ENCODE measurements at regions not wholly inside any gene's neighbourhood (a gene's known extent, or its start where the extent isn't known, plus 50 kb on each side); places are given as distances from the start of the nearest gene placed in this dataset.
"Not testable (repeated sequence)": the region's sequence is repeated elsewhere in the genome, so short reads cannot be mapped to it uniquely, and the experiment has no call there.

DNA sequence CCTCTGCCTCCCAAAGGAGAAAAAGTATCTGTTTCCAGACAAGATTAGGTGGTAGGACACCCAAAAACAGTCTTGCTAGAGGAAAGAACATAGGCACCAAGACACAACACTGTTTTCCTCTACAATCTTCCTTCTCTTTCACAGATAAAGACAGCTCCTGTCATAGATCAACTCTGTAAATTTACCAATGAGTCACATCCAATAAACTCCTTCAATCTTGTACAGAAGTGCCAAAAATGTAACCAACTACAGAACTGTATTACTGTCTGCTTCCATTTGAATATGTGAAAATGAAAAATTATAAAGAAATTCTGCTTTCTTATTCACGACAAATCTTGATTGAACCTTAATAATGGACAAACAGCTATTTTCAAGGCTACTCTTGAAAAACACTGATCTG lies 286.9 kb downstream of the PLK2 start:
- DNase-seq: no peak
- intact Hi-C loops (cut with DNase I): no loop called here

DNA sequence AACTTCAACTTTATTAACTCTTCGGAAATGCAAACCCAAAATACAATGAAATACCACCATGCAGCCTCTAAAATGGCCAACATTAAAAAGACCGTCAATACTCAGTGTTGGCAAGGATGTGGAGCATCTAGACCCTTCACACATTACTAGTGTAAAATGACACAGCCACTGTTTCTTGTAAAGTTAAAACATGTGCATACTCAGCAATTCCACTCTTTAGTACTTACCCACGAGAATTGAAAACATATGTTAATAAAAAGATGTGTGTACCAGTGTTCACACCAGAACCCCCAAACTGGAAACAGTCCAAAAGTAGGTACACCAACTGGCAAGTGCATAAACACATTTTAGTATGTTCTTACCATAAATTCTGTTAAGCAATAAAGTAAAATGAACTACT lies 294.7 kb downstream of the PLK2 start:
- intact Hi-C loops (cut with DNase I): no loop called here
- no peak for DNase-seq

DNA sequence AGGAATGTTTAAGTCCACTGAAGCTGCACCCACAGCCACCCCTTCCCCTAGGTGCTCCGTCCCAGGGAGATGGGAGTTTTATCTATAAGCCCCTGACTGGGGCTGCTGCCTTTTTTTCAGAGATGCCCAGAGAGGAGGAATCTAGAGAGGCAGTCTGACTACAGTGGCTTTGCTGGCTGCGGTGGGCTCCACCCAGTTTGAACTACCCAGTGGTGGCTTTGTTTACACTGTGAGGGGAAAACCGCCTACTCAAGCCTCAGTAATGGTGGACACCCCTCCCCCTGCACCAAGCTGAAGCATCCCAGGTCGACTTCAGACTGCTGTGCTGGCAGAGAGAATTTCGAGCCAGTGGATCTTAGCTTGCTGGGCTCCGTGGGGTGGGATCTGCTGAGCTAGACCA lies 298.0 kb downstream of the PLK2 start:
- intact Hi-C loops (cut with DNase I); DNase-seq: not testable (repeated sequence)

DNA sequence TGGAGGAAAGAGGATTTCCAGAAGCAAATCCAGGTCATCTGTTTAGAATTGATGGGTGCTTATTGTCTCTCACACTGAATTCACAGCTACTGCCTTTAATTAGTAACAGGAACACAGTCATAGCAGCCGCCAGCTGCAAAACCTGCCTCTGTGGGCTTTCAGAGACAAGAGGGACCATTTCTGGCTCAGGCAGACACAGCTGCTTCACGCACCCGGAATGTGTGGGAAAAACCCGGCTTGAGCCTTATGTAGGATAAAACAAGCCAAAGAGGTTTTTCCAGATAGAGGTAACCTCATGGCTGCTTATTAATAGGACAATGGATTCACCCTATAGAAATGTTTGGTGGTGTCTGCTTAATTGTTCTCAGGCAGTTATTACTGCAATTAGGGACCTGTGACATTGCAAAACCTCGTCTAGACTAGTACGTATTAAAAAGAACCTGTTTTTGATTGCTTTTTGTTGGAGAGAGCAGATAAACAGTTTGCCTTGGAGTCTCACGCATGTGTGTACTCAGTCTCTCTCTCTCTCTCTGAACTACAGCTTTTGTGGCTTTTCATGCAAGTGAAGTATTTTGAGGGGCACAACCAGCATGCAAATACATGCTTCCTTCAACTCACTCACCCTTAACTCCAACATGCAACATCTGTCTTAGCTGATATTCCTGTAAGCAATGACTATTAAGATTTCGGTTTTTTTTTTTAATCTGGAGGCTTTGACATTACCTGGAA lies 302.7 kb downstream of the PLK2 start:
- intact Hi-C loops (cut with DNase I): no loop called here
- peak in 8 of 10 donors; percentile 45 to 94 (median 70) for DNase-seq

DNA sequence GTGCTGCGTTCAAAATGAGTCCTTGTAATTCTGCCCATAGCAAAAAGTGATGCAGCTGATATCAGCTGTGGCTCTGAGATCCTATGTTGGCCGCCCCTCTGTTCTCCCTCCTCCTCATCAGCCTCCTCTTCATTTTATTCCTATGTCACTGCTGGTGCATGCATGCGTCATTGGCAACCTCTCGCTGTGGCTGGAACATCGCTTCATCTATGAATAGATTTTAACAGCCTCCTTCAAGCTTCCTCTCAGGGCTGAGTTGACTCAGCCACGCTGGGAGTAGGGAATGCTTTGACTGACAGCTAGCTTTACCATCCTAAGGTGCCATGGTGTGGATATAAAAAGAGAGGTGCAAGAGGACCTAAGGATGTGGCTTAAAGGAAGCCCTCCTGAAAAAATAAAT lies 303.5 kb downstream of the PLK2 start:
- peak in 8 of 10 donors; percentile 57 to 94 (median 70) for DNase-seq
- intact Hi-C loops (cut with DNase I): no loop called here

DNA sequence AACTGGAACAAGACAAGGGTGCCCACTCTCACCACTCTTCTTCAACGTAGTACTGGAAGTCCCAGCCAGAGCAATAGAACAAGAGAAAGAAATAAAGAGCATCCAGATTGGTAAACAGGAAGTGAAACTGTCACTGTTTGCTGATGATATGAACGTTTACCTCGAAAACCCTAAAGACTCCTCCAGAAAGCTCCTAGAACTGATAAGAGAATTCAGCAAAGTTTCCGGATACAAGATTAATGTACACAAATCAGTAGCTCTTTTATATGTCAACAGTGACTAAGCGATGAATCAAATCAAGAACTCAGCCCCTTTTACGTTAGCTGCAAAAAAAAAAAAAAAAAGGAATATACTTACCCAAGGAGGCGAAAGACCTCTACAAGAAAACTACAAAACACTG lies 306.6 kb downstream of the PLK2 start:
- no peak for DNase-seq
- intact Hi-C loops (cut with DNase I): no loop called here

DNA sequence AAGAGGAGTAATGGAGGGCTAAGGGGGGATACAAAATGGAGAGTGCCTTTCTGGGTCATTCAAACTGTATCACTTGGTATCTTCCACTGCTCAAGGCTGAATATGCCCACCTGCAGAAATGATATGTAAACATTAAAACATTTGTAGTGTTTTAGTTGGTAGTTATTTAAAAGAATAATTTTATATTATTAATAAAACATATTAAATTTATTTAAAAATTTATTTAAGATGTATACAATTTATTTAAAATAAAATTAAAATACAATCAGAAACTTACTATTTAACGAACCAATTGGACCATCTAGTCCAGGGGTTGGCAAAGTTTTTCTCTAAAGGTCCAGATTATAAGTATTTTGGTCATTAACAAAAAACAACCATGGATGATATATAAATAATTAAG lies 308.5 kb downstream of the PLK2 start:
- intact Hi-C loops (cut with DNase I): no loop called here
- no peak for DNase-seq

DNA sequence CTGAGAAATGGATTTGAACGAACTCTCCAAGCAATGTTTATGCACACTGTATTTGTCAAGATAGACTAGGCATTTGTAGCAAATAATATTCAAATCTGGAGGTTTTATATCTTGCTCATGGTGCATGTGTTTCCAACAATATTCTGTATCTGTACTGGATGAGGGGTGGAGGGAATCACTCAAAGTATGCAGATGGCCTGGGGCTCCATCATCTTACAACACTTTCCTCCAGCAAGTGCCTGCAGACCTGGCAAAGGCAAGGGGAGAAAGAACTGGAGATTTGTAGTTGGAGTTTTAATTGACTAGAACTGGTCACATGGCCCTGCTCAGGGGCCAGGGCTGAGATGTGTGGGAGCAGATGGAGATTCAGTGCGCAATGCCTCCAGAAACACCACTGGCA lies 309.0 kb downstream of the PLK2 start:
- DNase-seq: no peak
- intact Hi-C loops (cut with DNase I): no loop called here

DNA sequence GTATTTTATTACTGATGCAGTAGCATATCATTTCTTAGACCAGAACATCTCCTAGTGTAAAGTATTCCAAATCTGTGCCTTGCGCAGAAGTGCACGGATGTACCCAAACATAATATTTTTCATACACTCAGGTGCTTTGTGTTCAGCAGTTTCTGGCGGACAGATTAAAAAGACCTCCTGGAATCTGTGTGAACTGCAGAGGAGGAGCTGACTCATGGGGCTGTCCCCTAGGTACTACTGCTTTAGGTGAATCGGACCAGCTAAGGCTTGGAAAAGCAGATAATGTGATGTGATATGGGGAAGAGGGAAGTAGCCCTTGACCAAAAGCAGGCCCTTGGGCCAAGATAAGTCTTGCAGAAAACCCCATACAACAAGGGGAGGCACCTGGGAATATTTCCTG lies 310.1 kb downstream of the PLK2 start:
- intact Hi-C loops (cut with DNase I): no loop called here
- no peak for DNase-seq

DNA sequence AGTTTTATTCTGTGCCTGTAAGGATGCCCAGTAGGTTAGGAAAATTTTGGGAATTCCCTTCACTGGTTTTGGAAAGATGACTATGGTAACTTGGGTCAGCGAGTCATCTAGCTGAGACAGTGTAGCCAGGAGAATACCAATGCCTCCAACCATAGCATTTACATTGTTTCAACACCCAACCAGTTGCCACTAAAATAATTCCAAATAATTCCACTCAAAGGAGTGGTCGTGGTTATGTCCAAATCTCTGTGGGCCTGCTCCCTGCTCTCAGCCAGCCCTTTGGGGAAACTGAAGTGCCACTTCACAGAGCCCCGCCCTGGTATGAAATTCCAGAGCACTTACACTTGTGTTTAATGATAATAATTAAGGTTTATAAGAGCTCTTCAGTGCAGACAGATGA lies 310.5 kb downstream of the PLK2 start:
- DNase-seq: no peak
- intact Hi-C loops (cut with DNase I): no loop called here

DNA sequence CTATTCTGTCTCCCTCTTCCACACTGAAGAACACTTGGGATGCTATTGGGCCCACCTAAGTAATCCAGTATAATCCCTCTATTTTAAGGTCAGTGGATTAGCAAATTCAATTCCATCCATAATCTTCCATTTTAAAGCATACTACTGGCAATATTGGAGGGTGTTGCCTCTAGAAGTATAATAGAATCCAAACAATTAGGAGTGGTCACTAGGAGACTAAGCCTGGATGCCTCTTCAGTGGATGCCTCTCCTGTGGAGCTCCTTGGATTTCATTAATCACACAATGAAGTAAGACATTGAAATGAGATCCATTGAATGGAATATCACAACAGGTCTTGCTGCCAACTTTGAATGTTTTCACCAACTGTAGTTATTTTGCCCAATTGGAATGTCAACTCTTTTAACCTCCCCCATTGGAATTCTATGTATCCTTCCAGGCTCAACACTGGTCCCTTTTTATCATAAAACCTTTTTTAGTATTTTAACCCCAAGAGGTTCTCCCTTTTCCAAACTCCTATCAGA lies 311.6 kb downstream of the PLK2 start:
- DNase-seq: no peak
- intact Hi-C loops (cut with DNase I): no loop called here

DNA sequence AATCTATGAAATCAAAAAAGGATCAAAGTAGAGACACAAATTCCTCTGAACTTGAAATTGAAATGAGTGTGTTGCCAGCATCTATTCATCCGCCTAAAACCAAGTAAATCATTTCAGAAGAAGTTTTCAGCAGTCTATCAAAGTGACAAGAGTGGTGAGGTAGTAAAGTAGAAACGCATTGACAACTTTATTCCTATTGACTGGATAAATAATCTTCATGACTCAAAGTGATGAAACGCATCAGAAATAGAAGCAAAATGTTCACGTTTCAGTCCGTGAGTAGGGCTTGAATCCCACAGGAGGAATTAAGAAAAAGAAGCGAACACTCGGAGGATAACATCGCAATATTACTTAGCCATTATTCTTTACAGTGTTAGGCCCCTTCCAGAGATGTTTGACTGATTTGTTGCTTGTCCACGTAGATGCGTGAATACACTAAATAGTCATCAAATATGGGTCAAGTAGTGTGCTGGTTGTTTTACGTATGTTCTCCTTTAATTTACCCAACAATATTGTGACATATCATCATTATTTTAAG lies 314.4 kb downstream of the PLK2 start:
- intact Hi-C loops (cut with DNase I): no loop called here
- DNase-seq: no peak

DNA sequence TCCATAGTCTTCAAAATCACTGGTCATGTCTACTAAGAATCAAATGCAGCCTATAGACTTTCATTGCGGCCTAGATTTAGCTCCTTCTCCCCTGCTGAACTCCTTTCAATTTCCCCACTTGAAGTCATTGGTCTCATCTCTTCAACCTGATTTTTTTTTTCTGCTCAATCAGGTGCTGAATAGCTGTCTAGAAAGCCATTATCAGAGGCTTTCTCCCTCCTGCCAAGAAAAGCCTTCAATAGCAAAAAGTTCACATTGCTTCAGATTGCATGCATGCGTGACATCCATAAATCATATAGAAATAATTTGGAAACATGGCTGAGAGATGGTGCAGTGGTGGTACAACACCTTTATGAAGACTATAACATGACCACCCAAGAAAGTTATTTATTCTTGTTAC lies 316.2 kb downstream of the PLK2 start:
- DNase-seq: no peak
- intact Hi-C loops (cut with DNase I): no loop called here

DNA sequence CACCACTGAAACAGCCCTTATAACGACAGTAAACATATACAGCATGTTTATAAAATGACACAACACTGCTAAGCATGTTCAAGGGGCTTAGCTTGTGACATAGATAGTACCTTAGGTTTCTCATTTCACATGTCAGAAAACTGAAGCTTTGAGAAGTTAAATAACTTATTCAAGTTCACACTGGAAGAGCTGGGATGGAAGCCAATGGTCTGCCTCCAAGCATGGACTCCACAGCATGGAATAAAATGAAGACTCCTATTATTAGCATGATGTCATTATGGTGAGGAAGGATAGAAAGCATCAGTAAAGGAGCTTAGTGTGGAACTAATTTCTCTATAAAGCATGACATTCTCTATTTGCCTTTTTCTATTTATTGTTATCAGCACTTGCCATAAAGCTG lies 316.7 kb downstream of the PLK2 start:
- intact Hi-C loops (cut with DNase I): no loop called here
- no peak for DNase-seq

DNA sequence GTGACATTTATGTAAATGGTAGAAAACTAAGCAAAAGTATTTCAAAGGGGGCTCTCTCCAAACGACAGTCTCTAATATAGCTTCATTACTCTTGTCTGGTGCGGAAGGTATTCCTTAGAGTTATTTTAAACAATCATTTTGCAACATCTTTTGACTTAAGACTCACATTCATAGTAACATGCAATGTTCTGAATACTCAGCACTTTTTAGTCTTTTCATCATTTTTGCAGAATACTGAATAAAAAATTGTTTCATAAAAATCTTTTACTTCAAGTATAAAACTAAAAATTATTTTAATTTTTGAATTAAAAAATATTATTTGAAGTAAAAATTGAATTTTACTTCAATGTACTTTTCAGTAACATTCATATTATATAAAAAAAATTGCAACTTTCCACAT lies 321.1 kb downstream of the PLK2 start:
- DNase-seq: no peak
- intact Hi-C loops (cut with DNase I): no loop called here

DNA sequence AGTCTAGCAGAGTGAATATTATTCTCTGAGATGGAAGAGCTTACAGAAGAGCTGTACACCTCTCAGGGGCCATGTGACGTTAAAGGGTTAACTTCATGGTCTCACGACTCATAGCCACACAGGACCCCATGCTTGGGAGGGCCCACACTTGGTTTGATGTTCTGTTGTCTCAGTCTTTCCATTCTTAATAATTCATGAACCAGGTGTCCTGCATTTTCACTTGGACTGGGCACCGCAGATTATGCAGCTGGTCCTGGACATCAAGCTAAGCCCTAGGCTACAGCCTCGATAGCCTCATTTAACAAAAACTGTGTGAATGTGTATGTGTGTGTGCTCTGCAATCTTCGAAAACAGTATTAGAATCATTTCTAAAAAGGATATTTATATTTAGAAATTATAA lies 323.5 kb downstream of the PLK2 start:
- no peak for DNase-seq
- intact Hi-C loops (cut with DNase I): no loop called here

DNA sequence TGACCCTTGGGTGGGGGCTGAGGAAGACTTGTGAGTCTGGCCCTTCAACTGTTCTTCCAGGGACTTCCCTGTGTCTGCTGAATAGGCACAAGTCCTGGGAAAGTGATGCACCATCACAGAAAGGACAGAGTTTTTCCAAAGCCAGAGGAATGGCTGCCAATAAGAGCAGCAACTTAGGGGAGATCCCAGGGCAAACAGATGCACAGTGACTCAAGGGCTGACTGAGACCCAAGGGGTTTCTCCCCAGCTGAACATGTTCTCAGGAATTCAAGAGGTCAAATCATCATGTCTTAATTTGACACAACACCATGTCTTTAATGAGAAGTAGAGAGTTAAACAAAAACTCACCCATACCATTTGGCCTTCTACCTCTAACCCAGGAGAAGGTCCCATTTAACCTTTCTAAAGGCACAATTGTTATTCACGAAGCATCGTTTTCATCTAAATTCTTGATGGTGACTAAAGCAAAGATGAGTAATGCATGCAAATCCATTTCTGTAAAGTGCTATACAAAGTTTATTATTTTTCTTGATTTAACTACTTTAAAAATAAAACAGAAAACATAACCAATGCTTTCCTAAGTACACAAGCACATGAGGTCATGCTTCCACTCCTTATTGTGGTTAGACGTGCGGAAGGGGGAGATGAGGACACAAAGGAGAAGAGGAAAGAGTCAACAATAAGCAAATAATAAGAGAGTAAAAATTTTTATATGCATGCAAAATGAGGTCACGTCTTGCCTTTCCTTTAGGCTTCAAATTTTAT lies 324.1 kb downstream of the PLK2 start:
- no peak for DNase-seq
- intact Hi-C loops (cut with DNase I): no loop called here

DNA sequence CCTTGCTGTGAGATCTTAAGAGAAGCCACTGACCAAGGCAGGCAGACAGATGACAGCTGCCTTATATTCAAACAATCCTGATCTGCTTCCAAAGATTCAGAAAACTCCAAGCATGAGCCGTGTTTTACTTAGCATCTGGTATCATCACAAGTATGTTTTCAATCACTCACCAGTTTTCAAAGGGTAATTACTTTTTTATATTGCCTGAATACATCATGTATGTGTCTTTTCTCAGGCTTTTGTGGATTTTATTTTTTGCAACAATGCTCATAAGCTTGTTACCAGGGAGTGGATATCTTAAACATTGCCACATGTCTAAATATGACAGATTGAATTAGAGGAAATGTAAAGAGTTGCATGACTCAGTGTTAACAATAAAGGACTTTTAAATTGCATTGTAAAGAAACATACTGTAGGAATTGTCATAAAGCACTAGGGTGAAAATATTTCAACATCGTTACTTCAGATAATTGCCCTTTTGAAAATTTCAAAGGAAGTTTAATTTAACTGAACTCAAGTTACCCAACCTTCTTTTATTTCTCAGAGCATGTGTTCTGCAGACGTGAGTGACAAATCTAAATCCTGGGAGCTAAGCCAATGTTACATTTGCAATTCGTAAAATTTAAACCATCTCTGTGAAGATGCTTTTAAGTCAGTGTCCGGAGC lies 326.1 kb downstream of the PLK2 start:
- no peak for DNase-seq
- intact Hi-C loops (cut with DNase I): no loop called here

DNA sequence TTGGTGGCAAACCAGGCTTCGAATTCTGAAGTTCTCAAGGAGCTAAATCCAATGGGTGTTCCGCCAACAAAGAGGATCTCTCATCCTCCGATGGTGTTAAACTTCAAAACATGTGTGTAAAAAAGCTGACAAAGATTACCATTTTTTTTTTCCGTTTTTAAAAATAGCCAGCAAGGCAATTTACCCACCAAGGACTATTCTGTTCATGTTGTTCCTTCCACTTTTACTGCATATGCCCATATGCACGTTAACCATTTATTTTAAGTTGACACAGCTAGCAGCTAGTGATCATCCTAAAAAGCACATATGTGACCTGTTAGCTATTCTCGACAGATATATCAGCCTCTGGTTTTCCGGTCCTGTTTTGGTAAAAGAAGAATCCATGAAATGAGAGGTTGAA lies 326.7 kb downstream of the PLK2 start:
- DNase-seq: no peak
- intact Hi-C loops (cut with DNase I): no loop called here

DNA sequence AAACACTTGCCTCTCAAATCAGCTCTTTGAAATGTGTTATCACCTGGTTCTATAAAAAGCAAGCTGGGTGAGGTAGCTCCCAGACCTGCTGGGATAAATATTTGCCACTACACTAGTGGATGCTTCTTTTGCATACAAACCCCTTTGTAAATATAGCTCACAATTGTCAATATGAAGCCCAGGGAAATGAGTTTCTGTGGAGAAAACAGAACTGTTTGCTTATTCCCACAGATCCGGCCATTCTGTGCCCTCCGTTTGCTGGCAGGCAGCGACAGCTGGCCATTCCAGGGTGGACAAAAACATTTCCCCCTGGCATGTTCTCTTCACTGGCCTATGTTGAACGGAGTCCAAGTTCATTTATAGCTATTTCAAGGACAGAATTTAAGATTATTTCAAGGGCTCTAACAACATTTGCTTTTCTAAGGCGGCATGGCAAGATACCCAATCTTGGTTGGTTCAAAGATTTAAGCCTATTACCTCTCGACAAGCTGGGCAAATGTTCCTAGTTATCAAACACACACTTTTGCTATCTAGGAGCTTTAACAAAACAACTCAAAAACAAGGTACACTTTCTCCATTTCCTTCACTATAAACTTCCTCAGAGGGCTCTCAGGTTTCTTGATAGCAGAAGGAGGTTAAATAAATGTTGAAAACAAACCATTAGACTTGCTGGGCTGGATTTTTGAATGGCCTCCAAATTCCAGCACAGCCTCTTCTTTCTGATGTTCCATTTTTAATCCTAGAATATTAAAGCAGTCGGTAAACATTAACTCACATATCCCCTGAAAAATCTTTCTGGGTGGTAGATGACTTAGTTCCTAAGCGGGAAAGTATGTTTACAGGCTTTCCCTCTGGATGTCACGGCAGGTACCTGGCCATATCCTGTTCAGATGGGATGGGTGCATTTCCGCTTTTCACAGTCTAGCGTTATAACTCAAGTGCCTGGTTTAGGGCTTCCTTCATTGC lies 332.3 kb downstream of the PLK2 start:
- intact Hi-C loops (cut with DNase I): no loop called here
- peak in 1 of 10 donors; percentile 55 for DNase-seq
